ENCODE measurements at regions not wholly inside any gene's neighbourhood (a gene's known extent, or its start where the extent isn't known, plus 50 kb on each side); places are given as distances from the start of the nearest gene placed in this dataset.

DNA sequence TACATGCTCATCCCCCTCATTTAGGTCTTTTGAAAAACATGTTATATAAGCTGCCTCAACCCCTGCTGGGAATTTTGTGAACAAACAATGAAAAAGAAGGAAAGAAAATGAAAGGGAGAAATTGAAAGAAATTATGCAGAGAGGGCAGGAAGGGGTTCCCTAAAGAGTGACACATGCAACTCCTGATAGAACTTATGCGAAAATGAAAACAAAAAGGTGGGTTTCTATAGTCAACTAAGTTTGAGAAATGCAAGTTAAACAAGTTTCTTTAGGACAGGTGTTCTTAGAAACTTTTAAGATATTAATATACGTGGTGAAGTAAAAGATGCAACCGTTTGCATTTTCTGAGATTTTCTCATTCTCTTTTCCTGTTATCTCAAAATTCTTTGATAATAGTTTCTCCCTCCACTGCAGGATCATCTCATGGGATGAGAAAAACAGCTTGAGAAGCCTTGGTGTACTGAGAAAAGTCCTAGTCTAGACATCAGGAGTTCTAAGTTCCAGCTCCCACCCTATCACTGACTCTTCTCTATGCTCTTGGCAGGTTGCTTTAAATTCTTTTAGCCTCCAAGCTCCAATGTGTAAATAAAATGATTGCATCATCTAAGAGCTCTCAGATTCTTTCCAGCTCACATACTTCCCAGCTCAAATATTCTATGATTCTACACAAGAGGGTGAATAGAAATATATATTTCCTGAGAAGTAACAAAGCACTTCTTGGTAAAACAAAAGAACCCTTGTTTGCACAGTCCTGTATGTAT lies 109.2 kb downstream of the FAM76B start:
- H3K4me1 ChIP-seq, result peaks cover 6% of the 10 kb centered on the region; the same call in 1 of the 2 replicates
- H3K9me3 ChIP-seq (replicated peaks), result no peaks in the 10 kb centered on the region
- no peak overlapping the region for H3K27ac ChIP-seq
- no peaks in the 10 kb centered on the region for H3K27me3 ChIP-seq
- H3K36me3 ChIP-seq, result no peaks in the 10 kb centered on the region
- H3K4me3 ChIP-seq, result no peak overlapping the region
- DNase-seq, result no peak

GRCh38 chr11:95678988-95679387 lies 110.6 kb downstream of the FAM76B start:
- H3K9me3 ChIP-seq (replicated peaks), result no peaks in the 10 kb centered on the region
- H3K27me3 ChIP-seq, result no peaks in the 10 kb centered on the region
- no peaks in the 10 kb centered on the region for H3K36me3 ChIP-seq
- DNase-seq, result no peak
- peaks cover 6% of the 10 kb centered on the region; the same call in 1 of the 2 replicates for H3K4me1 ChIP-seq
- no peak overlapping the region for H3K27ac ChIP-seq
- no peak overlapping the region for H3K4me3 ChIP-seq

- Histone ChIP-seq H3K36me3 (no peaks in the 10 kb centered on the region), H3K27ac (peak overlapping the region; percentile 6; the same call in 1 of the 2 replicates), H3K4me3 (no peak overlapping the region), H3K4me1 (peaks cover 6% of the 10 kb centered on the region; the same call in 1 of the 2 replicates), H3K9me3 (replicated peaks) (no peaks in the 10 kb centered on the region), H3K27me3 (no peaks in the 10 kb centered on the region)
- peak; percentile 2 to 43 for DNase-seq
Measured at GRCh38 chr11:95676308-95676707, 113.3 kb downstream of the FAM76B start.

DNA sequence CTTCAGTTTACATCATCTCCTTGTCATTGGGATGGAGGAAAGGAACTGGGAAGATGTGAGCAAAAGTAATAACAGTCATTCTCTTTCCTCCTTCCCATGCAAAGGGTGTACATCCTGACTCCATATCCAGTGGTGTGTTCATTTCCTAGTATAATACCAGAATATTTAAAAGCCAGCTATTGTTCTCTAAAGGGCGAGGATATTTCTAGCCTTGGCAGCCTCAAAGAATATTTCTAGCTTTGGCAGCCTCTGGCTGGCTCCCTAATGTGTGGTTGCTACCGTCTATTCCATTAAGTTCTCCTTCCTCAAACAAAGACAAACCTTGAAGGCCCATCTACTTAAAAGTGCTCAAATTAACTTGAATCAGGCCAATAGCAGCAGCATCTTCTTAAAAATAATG lies 114.0 kb downstream of the FAM76B start:
- no peak overlapping the region for H3K27ac ChIP-seq
- H3K27me3 ChIP-seq, result no peaks in the 10 kb centered on the region
- no peaks in the 10 kb centered on the region for H3K9me3 ChIP-seq (replicated peaks)
- H3K4me1 ChIP-seq, result peaks cover 6% of the 10 kb centered on the region; the same call in 1 of the 2 replicates
- no peaks in the 10 kb centered on the region for H3K36me3 ChIP-seq
- DNase-seq, result no peak
- H3K4me3 ChIP-seq, result no peak overlapping the region

DNA sequence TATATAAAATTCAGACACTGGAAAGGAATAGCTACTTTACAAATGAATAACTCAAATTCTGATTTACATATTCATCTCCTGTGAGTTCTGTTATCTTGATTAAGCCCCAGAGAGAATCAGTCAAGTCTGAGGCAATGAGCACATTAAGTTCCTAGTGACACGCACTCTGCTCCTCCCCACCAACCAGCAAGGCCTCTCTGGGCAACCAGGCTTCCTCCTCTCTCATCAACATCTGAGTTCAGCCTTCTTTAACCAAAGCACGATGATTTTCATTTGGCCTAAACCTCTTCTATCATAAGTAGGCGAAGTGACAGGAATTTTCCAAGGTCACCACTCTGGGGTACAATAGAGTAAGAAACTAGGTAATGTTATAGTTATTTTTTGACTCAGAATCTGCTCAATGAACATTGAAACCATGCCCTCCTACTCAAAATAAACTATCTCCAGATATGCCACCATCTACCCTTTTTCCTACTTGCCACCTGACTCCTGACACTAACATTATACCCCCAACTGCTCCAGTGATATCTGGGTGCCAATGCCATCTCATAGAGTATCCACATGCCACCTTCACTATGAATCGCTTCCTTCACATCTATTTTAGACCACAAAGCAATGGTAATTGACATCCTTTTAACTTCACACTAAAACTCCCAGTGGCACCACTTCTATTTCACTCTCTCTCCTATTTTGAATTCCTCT lies 114.8 kb downstream of the FAM76B start:
- Histone ChIP-seq H3K36me3 (no peaks in the 10 kb centered on the region), H3K9me3 (replicated peaks) (no peaks in the 10 kb centered on the region), H3K4me1 (peaks cover 6% of the 10 kb centered on the region; the same call in 1 of the 2 replicates), H3K4me3 (no peak overlapping the region), H3K27me3 (no peaks in the 10 kb centered on the region), H3K27ac (no peak overlapping the region)
- no peak for DNase-seq

DNA sequence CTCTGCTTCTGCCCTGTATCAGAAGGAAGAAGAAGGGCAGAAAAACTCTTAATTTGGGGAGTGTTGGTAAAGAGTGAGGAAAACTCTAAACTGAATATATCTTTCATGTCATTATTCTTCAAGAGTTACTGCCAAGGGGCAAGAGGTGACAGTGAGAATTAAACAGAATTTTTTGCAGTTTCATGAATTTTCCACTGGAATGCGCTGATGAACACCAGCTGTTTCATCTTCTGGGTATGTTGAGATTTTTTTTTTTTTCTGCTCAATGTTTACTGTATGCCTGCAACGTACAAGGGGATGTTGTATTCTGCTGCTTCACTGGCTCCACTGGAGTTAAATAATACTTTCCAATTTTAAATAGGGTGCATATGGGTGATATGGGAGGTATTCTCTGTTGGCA lies 117.8 kb downstream of the FAM76B start:
- Histone ChIP-seq H3K9me3 (replicated peaks) (no peaks in the 10 kb centered on the region), H3K27me3 (no peaks in the 10 kb centered on the region), H3K4me1 (peaks cover 5% of the 10 kb centered on the region; the same call in 1 of the 2 replicates), H3K36me3 (no peaks in the 10 kb centered on the region), H3K4me3 (no peak overlapping the region), H3K27ac (no peak overlapping the region)
- DNase-seq, result no peak

DNA sequence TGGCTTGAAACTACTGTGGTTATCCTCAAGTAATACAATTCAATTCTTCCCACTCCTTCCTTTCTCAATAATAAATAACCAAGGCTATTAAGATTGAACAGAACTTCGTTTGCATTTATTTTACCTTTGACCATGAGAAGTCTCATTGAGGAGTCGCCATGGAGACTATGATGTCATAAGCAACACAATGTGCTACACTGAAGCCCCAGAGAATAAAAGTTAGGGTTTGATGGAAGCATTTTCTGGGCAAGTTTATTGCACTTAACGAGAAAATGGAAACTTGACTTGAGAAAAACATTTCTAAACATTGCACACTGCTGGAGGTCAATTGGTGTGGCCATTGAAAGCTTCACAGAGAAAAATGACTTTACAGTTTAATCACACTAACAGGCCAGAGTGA lies 121.5 kb downstream of the FAM76B start:
- no peaks in the 10 kb centered on the region for H3K27me3 ChIP-seq
- no peak overlapping the region for H3K4me3 ChIP-seq
- H3K4me1 ChIP-seq, result no peaks in the 10 kb centered on the region
- no peaks in the 10 kb centered on the region for H3K36me3 ChIP-seq
- no peak for DNase-seq
- H3K9me3 ChIP-seq (replicated peaks), result 0 out of 2 replicates have a peak, but pooled peaks cover 1% of the 10 kb centered on the region
- H3K27ac ChIP-seq, result no peak overlapping the region

DNA sequence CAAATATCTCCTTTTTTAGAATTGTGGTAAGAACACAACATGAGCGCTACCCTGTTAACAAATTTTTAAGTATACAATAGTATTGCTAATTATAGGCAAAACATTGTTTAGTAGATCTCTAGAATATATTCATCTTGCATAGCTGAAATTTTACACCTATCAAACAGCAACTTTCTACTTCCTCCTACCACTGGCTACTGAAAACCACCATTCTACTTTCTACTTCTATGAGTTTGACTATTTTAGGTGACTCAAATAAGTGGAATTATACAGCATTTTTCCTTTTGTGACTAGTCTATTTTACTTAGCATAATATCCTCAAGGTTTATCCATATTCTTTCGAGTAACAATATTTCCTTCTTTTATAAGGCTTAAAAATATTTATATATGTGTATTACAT lies 128.4 kb downstream of the FAM76B start:
- H3K4me1 ChIP-seq, result no peaks in the 10 kb centered on the region
- no peak overlapping the region for H3K4me3 ChIP-seq
- no peak overlapping the region for H3K27ac ChIP-seq
- H3K9me3 ChIP-seq (replicated peaks), result 0 out of 2 replicates have a peak, but pooled peaks cover 2% of the 10 kb centered on the region
- no peak for DNase-seq
- no peaks in the 10 kb centered on the region for H3K36me3 ChIP-seq
- H3K27me3 ChIP-seq, result no peaks in the 10 kb centered on the region

GRCh38 chr11:95660038-95660437 lies 129.5 kb downstream of the FAM76B start:
- no peak for DNase-seq
- no peak overlapping the region for H3K27ac ChIP-seq

GRCh38 chr11:95659088-95659487 lies 130.5 kb downstream of the FAM76B start:
- DNase-seq, result no peak
- H3K27me3 ChIP-seq, result no peaks in the 10 kb centered on the region
- H3K27ac ChIP-seq, result no peak overlapping the region
- no peaks in the 10 kb centered on the region for H3K4me1 ChIP-seq
- no peaks in the 10 kb centered on the region for H3K36me3 ChIP-seq
- no peak overlapping the region for H3K4me3 ChIP-seq
- H3K9me3 ChIP-seq (replicated peaks), result 0 out of 2 replicates have a peak, but pooled peaks cover 2% of the 10 kb centered on the region

More at GRCh38 chr11:95660038-95660437, 129.5 kb downstream of the FAM76B start:
- Histone ChIP-seq H3K36me3 (no peaks in the 10 kb centered on the region), H3K4me3 (no peak overlapping the region), H3K4me1 (no peaks in the 10 kb centered on the region), H3K27me3 (no peaks in the 10 kb centered on the region), H3K9me3 (replicated peaks) (0 out of 2 replicates have a peak, but pooled peaks cover 2% of the 10 kb centered on the region)

- Histone ChIP-seq H3K36me3 (no peaks in the 10 kb centered on the region), H3K9me3 (replicated peaks) (no peaks in the 10 kb centered on the region), H3K4me3 (no peak overlapping the region), H3K4me1 (peaks cover 5% of the 10 kb centered on the region), H3K27me3 (no peaks in the 10 kb centered on the region), H3K27ac (no peak overlapping the region)
- DNase-seq, result no peak
Measured at GRCh38 chr11:95655536-95655935, 134.0 kb downstream of the FAM76B start.

GRCh38 chr11:95653680-95654079 lies 135.9 kb downstream of the FAM76B start:
- Histone ChIP-seq H3K27ac (no peak overlapping the region), H3K9me3 (replicated peaks) (no peaks in the 10 kb centered on the region), H3K4me3 (no peak overlapping the region), H3K4me1 (peaks cover 5% of the 10 kb centered on the region), H3K27me3 (no peaks in the 10 kb centered on the region), H3K36me3 (no peaks in the 10 kb centered on the region)
- DNase-seq, result no peak

GRCh38 chr11:95653099-95653498 lies 136.5 kb downstream of the FAM76B start:
- H3K36me3 ChIP-seq, result no peaks in the 10 kb centered on the region
- no peak overlapping the region for H3K4me3 ChIP-seq
- peaks cover 5% of the 10 kb centered on the region for H3K4me1 ChIP-seq
- no peaks in the 10 kb centered on the region for H3K27me3 ChIP-seq
- no peak overlapping the region for H3K27ac ChIP-seq
- no peak for DNase-seq
- H3K9me3 ChIP-seq (replicated peaks), result no peaks in the 10 kb centered on the region

DNA sequence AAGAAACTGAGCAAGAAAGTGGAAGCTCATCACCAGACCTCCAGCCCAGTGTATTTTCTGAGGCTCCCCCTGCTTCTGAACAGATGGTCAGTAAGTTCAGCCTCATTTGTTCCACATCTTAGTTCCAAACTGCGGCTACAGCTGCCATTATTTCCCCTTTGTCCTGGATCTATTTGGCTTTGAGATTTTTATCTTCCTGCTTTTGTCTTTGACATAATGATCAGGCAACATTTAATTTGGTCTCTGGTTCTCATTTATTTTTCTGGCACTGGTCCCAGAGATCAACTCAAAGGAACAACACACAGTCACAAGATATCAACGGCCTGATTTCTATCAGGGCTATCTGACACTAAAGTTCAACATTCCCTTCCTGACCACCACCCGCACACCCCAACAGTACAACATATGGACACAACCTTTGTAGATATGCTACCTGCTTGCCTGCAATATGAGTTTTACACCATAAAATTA lies 137.5 kb downstream of the FAM76B start:
- DNase-seq, result peak; percentile 13 to 46
- no peaks in the 10 kb centered on the region for H3K36me3 ChIP-seq
- H3K27ac ChIP-seq, result peak overlapping the region; percentile 28; the same call in 1 of the 2 replicates
- H3K27me3 ChIP-seq, result no peaks in the 10 kb centered on the region
- no peak overlapping the region for H3K4me3 ChIP-seq
- no peaks in the 10 kb centered on the region for H3K9me3 ChIP-seq (replicated peaks)
- peaks cover 5% of the 10 kb centered on the region for H3K4me1 ChIP-seq

DNA sequence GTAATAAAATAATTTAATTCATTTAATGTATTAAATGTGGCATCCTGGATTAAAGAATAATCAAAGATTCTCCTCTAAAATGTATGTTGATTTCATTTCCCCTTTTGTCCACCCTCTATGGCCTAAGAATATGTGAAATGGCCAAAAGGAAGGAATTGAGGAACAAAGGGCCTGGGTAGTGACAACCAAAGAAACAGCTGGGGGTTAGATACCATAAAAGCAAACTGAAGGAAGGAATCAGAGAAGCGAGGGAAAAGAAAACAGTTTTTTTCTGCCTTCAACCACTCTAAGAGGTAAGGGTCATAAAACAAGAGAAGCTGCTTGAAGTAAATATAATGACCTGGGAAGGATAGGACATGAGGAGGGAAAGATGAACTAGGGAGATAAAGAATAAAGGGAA lies 139.3 kb downstream of the FAM76B start:
- no peaks in the 10 kb centered on the region for H3K9me3 ChIP-seq (replicated peaks)
- no peaks in the 10 kb centered on the region for H3K27me3 ChIP-seq
- H3K27ac ChIP-seq, result no peak overlapping the region
- H3K4me1 ChIP-seq, result peaks cover 5% of the 10 kb centered on the region
- no peak overlapping the region for H3K4me3 ChIP-seq
- peak in 1 of 2 experiments; percentile 23 for DNase-seq
- H3K36me3 ChIP-seq, result no peaks in the 10 kb centered on the region
